ENCODE measurements at regions not wholly inside any gene's neighbourhood (a gene's known extent, or its start where the extent isn't known, plus 50 kb on each side); places are given as distances from the start of the nearest gene placed in this dataset.
"Not testable (repeated sequence)": the region's sequence is repeated elsewhere in the genome, so short reads cannot be mapped to it uniquely, and the experiment has no call there.

- ATAC-seq (ENCODE audit: low FRiP score) (peak; percentile 51), DNase-seq (ENCODE audit: low spot score) (no peak)
- TF ChIP-seq, protein P1, sequence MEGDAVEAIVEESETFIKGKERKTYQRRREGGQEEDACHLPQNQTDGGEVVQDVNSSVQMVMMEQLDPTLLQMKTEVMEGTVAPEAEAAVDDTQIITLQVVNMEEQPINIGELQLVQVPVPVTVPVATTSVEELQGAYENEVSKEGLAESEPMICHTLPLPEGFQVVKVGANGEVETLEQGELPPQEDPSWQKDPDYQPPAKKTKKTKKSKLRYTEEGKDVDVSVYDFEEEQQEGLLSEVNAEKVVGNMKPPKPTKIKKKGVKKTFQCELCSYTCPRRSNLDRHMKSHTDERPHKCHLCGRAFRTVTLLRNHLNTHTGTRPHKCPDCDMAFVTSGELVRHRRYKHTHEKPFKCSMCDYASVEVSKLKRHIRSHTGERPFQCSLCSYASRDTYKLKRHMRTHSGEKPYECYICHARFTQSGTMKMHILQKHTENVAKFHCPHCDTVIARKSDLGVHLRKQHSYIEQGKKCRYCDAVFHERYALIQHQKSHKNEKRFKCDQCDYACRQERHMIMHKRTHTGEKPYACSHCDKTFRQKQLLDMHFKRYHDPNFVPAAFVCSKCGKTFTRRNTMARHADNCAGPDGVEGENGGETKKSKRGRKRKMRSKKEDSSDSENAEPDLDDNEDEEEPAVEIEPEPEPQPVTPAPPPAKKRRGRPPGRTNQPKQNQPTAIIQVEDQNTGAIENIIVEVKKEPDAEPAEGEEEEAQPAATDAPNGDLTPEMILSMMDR (IDR thresholded peaks at IDR 0.05): no peak
Measured at GRCh38 chr4:95949808-95950207, 109.9 kb downstream of the PDHA2 start.

DNA sequence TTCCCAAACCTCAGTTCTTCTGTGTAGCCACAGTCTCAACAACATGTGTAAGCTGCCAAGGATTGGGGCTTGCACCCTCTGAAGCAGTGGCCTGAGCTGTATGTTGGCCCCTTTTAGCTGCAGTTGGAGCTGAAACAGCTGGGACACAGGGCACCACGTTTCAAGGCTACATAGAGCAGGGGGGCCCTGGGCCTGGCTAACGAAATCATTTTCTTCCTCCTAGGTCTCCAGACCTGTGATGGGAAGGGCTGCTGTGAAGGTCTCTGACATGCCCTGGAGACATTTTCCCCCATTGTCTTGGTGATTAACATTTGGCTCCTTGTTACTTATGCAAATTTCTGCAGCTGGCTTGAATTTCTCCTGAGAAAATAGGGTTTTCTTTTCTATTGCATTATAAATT lies 112.6 kb downstream of the PDHA2 start:
- DNase-seq (ENCODE audit: low spot score): not testable (repeated sequence)

GRCh38 chr4:95956094-95956493 lies 116.2 kb downstream of the PDHA2 start:
- ATAC-seq (ENCODE audit: low FRiP score): no peak
- DNase-seq (ENCODE audit: low spot score): no peak
- TF ChIP-seq, protein P1 (IDR thresholded peaks at IDR 0.05): no peak

More for the DNA sequence above, 112.6 kb downstream of the PDHA2 start:
- not testable (repeated sequence) for ATAC-seq (ENCODE audit: low FRiP score)

- TF ChIP-seq, protein P1 (IDR thresholded peaks at IDR 0.05): no peak
- ATAC-seq (ENCODE audit: low FRiP score) (no peak), DNase-seq (ENCODE audit: low spot score) (no peak)
Measured at GRCh38 chr4:95957054-95957453, 117.2 kb downstream of the PDHA2 start.

DNA sequence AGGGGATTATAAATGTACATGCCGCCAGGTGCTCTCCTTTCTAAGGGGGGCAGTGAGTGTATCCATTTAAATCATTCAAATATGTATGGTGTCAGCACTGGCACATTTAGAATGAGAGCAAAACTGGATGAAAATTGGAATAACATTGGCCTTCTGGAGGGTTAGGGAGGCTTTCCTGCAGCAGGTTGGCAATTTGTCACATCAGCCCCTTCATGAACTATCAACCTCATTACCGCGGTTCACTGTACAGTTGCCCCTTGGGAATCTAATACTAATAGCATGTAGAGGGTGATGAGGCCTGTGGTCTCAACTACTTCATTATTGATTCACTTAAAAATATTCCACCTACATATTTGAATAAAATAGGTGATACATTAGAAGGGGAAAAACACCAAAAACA lies 117.9 kb downstream of the PDHA2 start:
- DNase-seq (ENCODE audit: low spot score) (no peak), ATAC-seq (ENCODE audit: low FRiP score) (no peak)
- TF ChIP-seq, protein P1 (IDR thresholded peaks at IDR 0.05): no peak

DNA sequence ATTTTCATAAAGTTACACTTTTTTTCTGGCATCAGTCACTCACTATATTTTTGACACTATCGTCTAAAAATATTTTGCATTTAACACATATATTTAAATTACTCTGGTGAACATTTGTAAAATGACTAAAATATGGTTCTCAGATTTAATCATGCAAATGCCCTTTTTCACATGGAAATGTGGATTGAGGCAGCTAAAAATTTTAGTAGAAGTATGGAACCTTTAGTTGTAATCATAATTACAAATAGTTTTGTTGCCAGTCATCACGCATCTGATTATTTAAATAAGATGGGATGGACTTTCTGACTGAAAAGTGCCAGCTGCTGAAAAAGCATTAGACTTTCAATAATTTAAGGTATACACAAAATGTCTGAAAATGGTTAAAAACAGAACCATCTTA lies 119.3 kb downstream of the PDHA2 start:
- ATAC-seq (ENCODE audit: low FRiP score) (no peak), DNase-seq (ENCODE audit: low spot score) (no peak)

GRCh38 chr4:95959633-95960032 lies 119.7 kb downstream of the PDHA2 start:
- DNase-seq (ENCODE audit: low spot score) (no peak), ATAC-seq (ENCODE audit: low FRiP score) (no peak)
- TF ChIP-seq, protein P1 (IDR thresholded peaks at IDR 0.05): no peak

More for the DNA sequence above, 119.3 kb downstream of the PDHA2 start:
- TF ChIP-seq, protein P1 (IDR thresholded peaks at IDR 0.05): no peak

DNA sequence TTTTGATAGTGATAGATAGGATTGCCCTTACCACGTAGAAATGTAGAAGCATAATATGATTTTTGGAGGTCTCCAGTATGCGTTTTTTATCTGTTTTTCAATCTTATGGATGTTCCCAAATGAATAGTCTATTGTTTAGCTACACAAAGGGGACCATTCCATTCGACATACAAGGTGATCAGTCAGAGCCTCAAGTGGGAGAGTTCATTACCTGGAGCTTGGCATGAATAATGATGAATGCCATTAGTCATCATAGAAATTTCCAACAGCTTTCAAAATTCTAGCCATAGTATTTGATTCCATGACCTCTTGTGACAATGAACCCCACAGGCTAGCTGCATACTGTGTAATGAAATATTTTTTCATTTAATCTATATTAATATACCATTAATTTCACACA lies 123.6 kb downstream of the PDHA2 start:
- TF ChIP-seq, protein P1 (IDR thresholded peaks at IDR 0.05): no peak
- DNase-seq (ENCODE audit: low spot score): no peak
- no peak for ATAC-seq (ENCODE audit: low FRiP score)

Measured in omental fat pad (tissue), 3 donors.